Activated CD4-positive, alpha-beta T cell treated with anti-CD3 and anti-CD28 coated beads, Interleukin-10, Interleukin-2, amounts not matched to agents 100 ng/mL and 50 ng/mL, durations not matched to agents 16 hours and 8 hours (primary cell): ENCODE measurements at regions not wholly inside any gene's neighbourhood (a gene's known extent, or its start where the extent isn't known, plus 50 kb on each side); places are given as distances from the start of the nearest gene placed in this dataset.
"Not testable (repeated sequence)": the region's sequence is repeated elsewhere in the genome, so short reads cannot be mapped to it uniquely, and the experiment has no call there.

Experiments
- DNase-seq: peaks from one replicate; pipeline ENCODE4 v3.0.0-alpha.2; 2020

GRCh38 chr5:116750631-116751580 lies 176.3 kb upstream of the SEMA6A start:
- no peak for DNase-seq

DNA sequence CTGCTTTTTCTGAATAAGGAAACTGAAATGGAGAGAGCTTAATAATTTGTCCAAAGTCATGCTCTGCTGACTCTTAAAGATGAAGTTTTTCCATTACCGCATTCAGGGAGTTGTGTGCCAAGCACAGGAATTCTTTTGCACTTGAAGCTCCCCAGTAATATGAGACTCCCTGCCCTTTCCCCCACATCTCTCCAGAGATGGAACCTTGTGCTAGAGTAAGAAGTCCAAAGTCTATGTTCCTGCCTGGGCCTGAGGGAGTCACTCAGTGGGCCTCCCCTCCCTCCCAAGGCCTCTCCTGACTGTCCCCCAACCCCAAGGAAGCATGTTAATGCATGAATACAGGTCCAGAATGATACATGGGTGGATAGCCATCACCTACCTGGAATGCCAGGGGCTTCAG lies 173.3 kb upstream of the SEMA6A start:
- DNase-seq: no peak

DNA sequence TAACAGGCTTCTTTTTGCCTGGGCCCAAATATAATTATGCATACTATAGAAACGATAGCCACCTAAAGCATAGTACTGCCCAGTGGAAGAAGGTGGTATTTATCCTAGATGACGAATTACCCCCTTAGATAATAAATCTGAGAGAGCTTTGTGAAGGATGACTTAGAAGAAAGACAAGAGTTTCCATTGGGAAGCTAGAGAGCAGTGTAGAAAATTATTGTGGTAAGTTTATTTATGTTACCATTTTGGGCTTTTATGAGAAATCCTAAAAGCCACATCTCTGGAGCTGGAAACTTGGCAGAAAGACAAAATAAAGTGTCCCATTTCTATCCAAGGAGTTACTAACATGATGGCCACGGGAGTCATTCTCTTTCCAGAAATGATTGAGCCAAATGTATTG lies 172.0 kb upstream of the SEMA6A start:
- no peak for DNase-seq

GRCh38 chr5:116740771-116741170 lies 166.1 kb upstream of the SEMA6A start:
- DNase-seq: no peak

- no peak for DNase-seq
Observed at GRCh38 chr5:116739571-116739970, 164.9 kb upstream of the SEMA6A start.

- no peak for DNase-seq
Observed at GRCh38 chr5:116738615-116739261, 164.1 kb upstream of the SEMA6A start.

GRCh38 chr5:116738239-116738614 lies 163.6 kb upstream of the SEMA6A start:
- DNase-seq: no peak

DNA sequence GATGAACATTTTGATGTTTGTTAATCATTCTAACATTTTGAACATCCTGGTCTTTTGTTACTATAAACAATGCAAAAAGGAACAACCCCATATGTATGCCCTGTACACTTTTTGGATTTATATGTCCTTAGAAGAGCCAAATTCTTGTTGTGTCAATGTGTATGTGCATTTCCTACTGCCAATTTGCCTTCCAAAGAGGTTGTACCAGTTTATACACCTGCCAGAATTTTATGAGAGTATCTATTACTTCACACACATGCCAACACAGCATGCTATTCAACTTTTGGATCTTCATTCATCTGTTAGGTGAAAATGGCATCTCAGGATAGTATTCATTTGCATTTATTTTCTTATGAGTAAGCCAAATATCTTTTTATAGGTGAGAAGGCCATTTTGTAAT lies 162.0 kb upstream of the SEMA6A start:
- DNase-seq: no peak

DNA sequence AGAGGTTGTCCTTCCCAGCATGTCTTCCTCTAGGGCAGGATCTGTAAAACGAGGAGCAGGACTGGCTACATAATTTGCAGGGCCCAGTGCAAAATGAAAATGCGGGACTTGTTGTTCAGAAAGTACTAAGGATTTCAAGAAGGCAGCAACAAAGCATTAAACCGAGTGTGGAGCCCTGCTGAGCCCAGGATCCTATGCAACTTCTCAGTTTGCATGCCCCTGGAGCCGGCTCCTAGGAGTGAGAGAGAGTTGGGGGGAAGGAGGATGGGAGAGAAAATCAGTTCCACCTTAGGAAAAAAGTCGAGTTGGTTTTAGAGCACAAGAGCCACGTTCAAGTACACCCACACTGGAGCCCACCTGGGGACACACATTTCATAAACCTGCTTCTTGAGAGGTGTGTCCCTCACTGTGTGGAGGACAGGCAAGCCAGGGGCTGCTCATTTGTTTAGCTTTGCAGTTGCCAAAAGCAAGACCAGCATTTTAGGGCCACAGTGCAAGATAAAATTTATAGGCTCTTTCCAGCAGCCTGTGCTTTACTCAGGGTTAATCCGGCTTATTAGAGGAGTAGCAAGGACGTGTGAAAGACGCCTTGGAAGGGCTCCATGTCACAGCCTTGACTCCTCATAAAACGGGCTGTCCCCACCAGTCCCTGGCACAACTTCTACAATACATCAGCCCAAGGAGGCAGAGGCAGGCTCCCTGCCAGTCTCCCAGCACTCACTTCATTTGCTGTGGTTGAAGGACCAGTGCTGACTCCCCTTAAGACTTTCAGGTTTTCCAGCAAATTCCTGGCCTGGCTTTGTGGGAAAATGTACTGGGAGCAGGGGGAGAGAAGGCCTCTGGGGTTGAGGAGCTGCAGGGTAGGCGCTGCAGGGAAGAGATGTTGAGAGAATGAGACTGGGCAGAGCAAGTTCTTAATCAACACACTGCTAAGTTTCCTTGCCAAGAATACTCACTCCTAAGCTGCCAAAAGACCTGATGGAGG lies 159.7 kb upstream of the SEMA6A start:
- DNase-seq: no peak

- no peak for DNase-seq
Observed at GRCh38 chr5:116732591-116732990, 158.0 kb upstream of the SEMA6A start.

- DNase-seq: no peak
Observed at GRCh38 chr5:116731432-116731831, 156.8 kb upstream of the SEMA6A start.

GRCh38 chr5:116730706-116731105 lies 156.1 kb upstream of the SEMA6A start:
- no peak for DNase-seq

- DNase-seq: no peak
Observed at GRCh38 chr5:116730185-116730584, 155.6 kb upstream of the SEMA6A start.

DNA sequence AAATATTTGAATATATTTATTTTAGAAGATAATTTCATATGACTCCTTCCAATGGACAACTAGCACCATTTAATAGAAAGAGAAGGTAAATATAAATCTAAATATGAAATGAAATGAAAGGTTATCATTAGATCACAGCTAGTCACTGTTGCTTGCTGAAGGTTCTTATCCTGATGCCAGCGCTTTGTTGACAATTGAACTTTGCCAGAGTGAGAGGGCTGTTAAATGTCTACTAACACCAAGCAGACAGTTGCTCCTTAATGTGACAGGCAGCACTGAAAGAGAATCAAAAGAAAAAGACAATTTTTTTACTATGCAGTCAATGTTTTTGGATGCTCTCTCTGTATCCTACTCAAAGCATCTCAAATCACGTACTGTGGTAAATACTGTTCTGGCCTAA lies 152.6 kb upstream of the SEMA6A start:
- no peak for DNase-seq

DNA sequence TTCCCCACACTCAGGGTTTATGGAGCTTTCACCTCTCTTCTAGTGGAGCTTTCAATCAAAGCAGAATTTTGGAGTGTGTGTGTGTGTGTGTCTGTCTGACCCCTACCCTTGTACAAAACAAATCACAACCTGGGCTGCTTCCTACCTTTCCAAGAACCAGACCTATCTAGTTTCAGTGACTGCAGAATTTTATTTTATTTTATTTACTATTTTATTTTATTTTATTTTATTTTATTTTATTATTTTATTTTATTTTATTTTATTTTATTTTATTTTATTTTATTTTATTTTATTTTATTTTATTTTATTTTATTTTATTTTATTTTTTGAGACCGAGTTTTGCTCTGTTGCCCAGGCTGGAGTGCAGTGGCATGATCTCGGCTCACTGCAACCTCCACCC lies 151.6 kb upstream of the SEMA6A start:
- not testable (repeated sequence) for DNase-seq

GRCh38 chr5:116724971-116725370 lies 150.3 kb upstream of the SEMA6A start:
- no peak for DNase-seq

DNA sequence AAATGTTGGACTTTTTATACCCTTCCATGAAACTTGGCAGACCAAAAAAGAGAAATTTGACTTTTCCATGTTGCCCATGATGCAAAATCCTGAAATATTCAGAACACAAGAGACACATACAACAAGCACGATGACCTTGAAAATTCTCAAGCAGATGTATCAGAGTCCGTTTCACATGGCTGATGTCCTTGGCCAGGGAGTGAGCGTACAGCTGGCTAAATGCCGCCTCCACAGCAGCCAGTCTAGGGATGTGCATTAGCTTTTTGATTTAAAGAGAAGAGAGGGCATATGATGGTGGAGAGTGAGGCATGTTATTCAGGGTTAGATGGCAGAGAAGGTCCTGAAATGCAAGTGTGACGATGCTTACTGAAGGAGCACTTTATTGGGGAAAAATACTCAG lies 148.0 kb upstream of the SEMA6A start:
- no peak for DNase-seq

- DNase-seq: no peak
Observed at GRCh38 chr5:116719106-116719505, 144.5 kb upstream of the SEMA6A start.

- no peak for DNase-seq
Observed at GRCh38 chr5:116718317-116718716, 143.7 kb upstream of the SEMA6A start.

DNA sequence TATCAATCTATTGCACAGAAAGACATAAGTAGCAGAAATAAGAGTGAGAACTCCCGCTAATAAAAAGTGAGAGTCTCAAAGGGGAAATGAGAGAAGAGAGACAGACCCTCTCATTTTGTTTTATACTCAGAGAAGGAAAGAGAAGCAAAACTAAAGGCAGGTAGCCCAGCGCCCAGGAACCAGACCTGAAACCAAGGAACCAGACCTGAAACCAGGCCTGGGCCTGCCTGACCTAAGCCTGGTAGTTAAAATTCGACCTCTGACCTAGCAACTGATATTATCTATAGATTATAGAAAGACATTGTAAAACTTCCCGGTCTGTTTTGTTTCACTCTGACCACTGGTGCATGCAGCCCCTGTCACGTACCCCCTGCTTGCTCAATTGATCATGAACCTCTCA lies 134.5 kb upstream of the SEMA6A start:
- DNase-seq: no peak

- not testable (repeated sequence) for DNase-seq
Observed at GRCh38 chr5:116705121-116705519, 130.5 kb upstream of the SEMA6A start.

GRCh38 chr5:116703941-116704340 lies 129.3 kb upstream of the SEMA6A start:
- no peak for DNase-seq

- DNase-seq: no peak
Observed at GRCh38 chr5:116703328-116703727, 128.7 kb upstream of the SEMA6A start.
